ENCODE measurements at regions not wholly inside any gene's neighbourhood (a gene's known extent, or its start where the extent isn't known, plus 50 kb on each side); places are given as distances from the start of the nearest gene placed in this dataset.
"Not testable (repeated sequence)": the region's sequence is repeated elsewhere in the genome, so short reads cannot be mapped to it uniquely, and the experiment has no call there.

- no peak for DNase-seq
Measured at GRCh38 chr1:166507347-166507746, 331.9 kb upstream of the POGK start.

- no peak for DNase-seq
Measured at GRCh38 chr1:166511761-166512160, 327.5 kb upstream of the POGK start.

- no peak for DNase-seq
Measured at GRCh38 chr1:166514067-166514466, 325.2 kb upstream of the POGK start.

GRCh38 chr1:166527752-166528151 is 311.5 kb upstream of the POGK start:
- no peak for DNase-seq

GRCh38 chr1:166538646-166539045 is 300.6 kb upstream of the POGK start:
- DNase-seq, result no peak

GRCh38 chr1:166544036-166544435 is 295.2 kb upstream of the POGK start:
- DNase-seq, result no peak

GRCh38 chr1:166544561-166544960 is 294.7 kb upstream of the POGK start:
- DNase-seq, result no peak

- DNase-seq, result no peak
Measured at GRCh38 chr1:166552706-166553105, 286.6 kb upstream of the POGK start.

- no peak for DNase-seq
Measured at GRCh38 chr1:166570954-166571353, 268.3 kb upstream of the POGK start.

GRCh38 chr1:166573199-166573598 is 266.1 kb upstream of the POGK start:
- DNase-seq, result no peak

GRCh38 chr1:166579557-166580501 is 259.4 kb upstream of the POGK start:
- no peak for DNase-seq

GRCh38 chr1:166588741-166589140 is 250.5 kb upstream of the POGK start:
- no peak for DNase-seq

- no peak for DNase-seq
Measured at GRCh38 chr1:166590161-166590560, 249.1 kb upstream of the POGK start.

GRCh38 chr1:166594646-166595045 is 244.6 kb upstream of the POGK start:
- DNase-seq, result no peak

GRCh38 chr1:166597516-166597915 is 241.8 kb upstream of the POGK start:
- DNase-seq, result no peak

GRCh38 chr1:166600574-166600973 is 238.7 kb upstream of the POGK start:
- no peak for DNase-seq

GRCh38 chr1:166601650-166602278 is 237.5 kb upstream of the POGK start:
- no peak for DNase-seq

GRCh38 chr1:166602801-166603200 is 236.5 kb upstream of the POGK start:
- not testable (repeated sequence) for DNase-seq

GRCh38 chr1:166603296-166603695 is 236.0 kb upstream of the POGK start:
- no peak for DNase-seq

GRCh38 chr1:166605137-166605536 is 234.1 kb upstream of the POGK start:
- no peak for DNase-seq

GRCh38 chr1:166612886-166613285 is 226.4 kb upstream of the POGK start:
- no peak for DNase-seq

GRCh38 chr1:166616206-166616605 is 223.1 kb upstream of the POGK start:
- DNase-seq, result no peak

GRCh38 chr1:166626711-166627110 is 212.6 kb upstream of the POGK start:
- no peak for DNase-seq

GRCh38 chr1:166627558-166627957 is 211.7 kb upstream of the POGK start:
- DNase-seq, result no peak

Data from stimulated activated CD4-positive, alpha-beta T cell treated with anti-CD3 and anti-CD28 coated beads, Interleukin-15, amount 100 ng/mL, for 24 hours (primary cell).